AG04450 (cell line): ENCODE measurements at regions not wholly inside any gene's neighbourhood (a gene's known extent, or its start where the extent isn't known, plus 50 kb on each side); places are given as distances from the start of the nearest gene placed in this dataset.

Source experiments
- CTCF ChIA-PET: fragments of 300-600, 350-600 bp; formaldehyde crosslinking; extraction: SDS; loops from one replicate; lab custom pipeline; 2022; ENCODE audit warnings: antibody characterized with exemption, inconsistent platforms; lab: Charles Lee
- POLR2A ChIA-PET: fragments of 350-600 bp; formaldehyde crosslinking; extraction: SDS; loops from one replicate; lab custom pipeline; 2021; ENCODE audit warnings: antibody characterized with exemption, inconsistent platforms; lab: Yijun Ruan, JAX
- DNase-seq: peaks from one replicate; pipeline ENCODE4 v3.0.0-alpha.2; 2011; ENCODE audit warnings: low read depth, low spot score
- H3K27ac ChIP-seq: one replicate; pipeline ENCODE4 v1.5.1; 2012; ENCODE audit warnings: low read depth, low read length, control low read depth
- H3K27me3 ChIP-seq: one replicate; pipeline ENCODE4 v1.6.0; 2012; ENCODE audit warnings: low read length; ENCODE audit not compliant: control insufficient read depth, insufficient read depth
- H3K4me3 ChIP-seq: 2 replicates; pipeline ENCODE4 v1.5.1; 2011; ENCODE audit warnings: mild to moderate bottlenecking, low read depth, low read length, control low read depth
- H3K9me3 ChIP-seq: 2 replicates; pipeline ENCODE4 v1.5.1; 2012; ENCODE audit warnings: low read length; ENCODE audit not compliant: control insufficient read depth, insufficient read depth
- TF ChIP-seq, protein P1 (sequence below): IDR thresholded peaks from 2 replicates; pipeline ENCODE4 v1.5.1; 2011; ENCODE audit warnings: low read depth, low read length, control low read depth, inconsistent platforms

DNA sequence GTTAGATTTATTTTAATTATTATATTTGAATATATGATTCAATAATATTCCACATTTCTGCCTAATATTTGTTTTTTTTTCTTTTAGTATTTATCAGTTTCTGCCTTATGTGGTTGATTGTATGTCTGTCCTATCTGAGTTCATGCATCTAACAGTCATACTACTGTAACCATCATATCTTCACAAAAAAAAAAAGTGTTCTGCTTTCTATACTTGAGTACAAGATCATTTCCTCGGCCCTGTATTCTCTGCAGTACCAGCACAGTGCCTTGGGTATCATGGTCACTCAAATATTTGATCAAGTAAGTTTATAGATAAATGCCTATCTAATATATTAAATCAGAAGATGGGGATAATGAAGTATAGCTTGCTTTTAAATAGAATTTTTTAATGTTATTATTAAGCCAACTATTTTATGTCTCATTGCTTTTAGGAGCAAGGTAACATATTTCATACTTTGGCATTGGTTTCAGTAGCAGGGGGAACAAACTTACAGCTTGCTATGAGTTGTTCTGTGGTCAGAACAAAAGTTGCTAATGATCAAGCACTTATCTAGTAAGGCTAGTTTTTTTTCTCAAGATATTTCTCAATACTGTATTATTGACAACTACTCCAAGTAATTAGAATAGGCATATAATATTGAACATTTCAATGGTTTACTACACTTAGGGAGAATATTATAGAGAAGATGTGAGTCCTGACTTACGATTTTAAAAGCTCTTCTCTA is 290.5 kb upstream of the FBXO33 start:
- Histone ChIP-seq H3K27me3 (no peaks in the 10 kb centered on the region), H3K9me3 (no peaks in the 10 kb centered on the region; the same call in 1 of the 2 replicates), H3K27ac (no peak overlapping the region), H3K4me3 (no peak overlapping the region)
- ChIA-PET POLR2A (no interaction called here), CTCF (no interaction called here)
- DNase-seq, result no peak
- TF ChIP-seq, protein P1, sequence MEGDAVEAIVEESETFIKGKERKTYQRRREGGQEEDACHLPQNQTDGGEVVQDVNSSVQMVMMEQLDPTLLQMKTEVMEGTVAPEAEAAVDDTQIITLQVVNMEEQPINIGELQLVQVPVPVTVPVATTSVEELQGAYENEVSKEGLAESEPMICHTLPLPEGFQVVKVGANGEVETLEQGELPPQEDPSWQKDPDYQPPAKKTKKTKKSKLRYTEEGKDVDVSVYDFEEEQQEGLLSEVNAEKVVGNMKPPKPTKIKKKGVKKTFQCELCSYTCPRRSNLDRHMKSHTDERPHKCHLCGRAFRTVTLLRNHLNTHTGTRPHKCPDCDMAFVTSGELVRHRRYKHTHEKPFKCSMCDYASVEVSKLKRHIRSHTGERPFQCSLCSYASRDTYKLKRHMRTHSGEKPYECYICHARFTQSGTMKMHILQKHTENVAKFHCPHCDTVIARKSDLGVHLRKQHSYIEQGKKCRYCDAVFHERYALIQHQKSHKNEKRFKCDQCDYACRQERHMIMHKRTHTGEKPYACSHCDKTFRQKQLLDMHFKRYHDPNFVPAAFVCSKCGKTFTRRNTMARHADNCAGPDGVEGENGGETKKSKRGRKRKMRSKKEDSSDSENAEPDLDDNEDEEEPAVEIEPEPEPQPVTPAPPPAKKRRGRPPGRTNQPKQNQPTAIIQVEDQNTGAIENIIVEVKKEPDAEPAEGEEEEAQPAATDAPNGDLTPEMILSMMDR, result no peak

- no peak for DNase-seq
- POLR2A ChIA-PET, result no interaction called here
- no peaks in the 10 kb centered on the region for H3K27me3 ChIP-seq
- H3K27ac ChIP-seq, result no peak overlapping the region
- H3K9me3 ChIP-seq, result peaks cover 6% of the 10 kb centered on the region; the same call in 1 of the 2 replicates
- TF ChIP-seq, protein P1, result no peak
- no peak overlapping the region for H3K4me3 ChIP-seq
- CTCF ChIA-PET, result no interaction called here
These were observed 284.8 kb upstream of the FBXO33 start for GRCh38 chr14:39716987-39717570.

GRCh38 chr14:39712293-39712999 is 280.2 kb upstream of the FBXO33 start:
- Histone ChIP-seq H3K27ac (no peak overlapping the region), H3K27me3 (no peaks in the 10 kb centered on the region), H3K4me3 (no peak overlapping the region), H3K9me3 (peaks cover 6% of the 10 kb centered on the region; the same call in 1 of the 2 replicates)
- ChIA-PET POLR2A (no interaction called here), CTCF (no interaction called here)
- no peak for DNase-seq
- TF ChIP-seq, protein P1, result no peak

- ChIA-PET CTCF (no interaction called here), POLR2A (no interaction called here)
- Histone ChIP-seq H3K27ac (no peak overlapping the region), H3K27me3 (no peaks in the 10 kb centered on the region), H3K4me3 (no peak overlapping the region), H3K9me3 (peaks cover 3% of the 10 kb centered on the region; the same call in 1 of the 2 replicates)
- DNase-seq, result no peak
- TF ChIP-seq, protein P1, result no peak
These were observed 272.4 kb upstream of the FBXO33 start for GRCh38 chr14:39704594-39704993.

GRCh38 chr14:39694341-39694740 is 262.1 kb upstream of the FBXO33 start:
- Histone ChIP-seq H3K27ac (no peak overlapping the region), H3K27me3 (no peaks in the 10 kb centered on the region), H3K4me3 (no peak overlapping the region), H3K9me3 (peaks cover 11% of the 10 kb centered on the region; the same call in 1 of the 2 replicates)
- POLR2A ChIA-PET, result no interaction called here
- CTCF ChIA-PET, result no interaction called here
- TF ChIP-seq, protein P1, result no peak
- no peak for DNase-seq
